IPS DF 4.7 (cell line): ENCODE measurements at regions not wholly inside any gene's neighbourhood (a gene's known extent, or its start where the extent isn't known, plus 50 kb on each side); places are given as distances from the start of the nearest gene placed in this dataset.

Experiments
- DNase-seq: peaks from one replicate; pipeline ENCODE4 v3.0.0-alpha.2; 2013; ENCODE audit warnings: low spot score; ENCODE audit errors: extremely low read depth

DNA sequence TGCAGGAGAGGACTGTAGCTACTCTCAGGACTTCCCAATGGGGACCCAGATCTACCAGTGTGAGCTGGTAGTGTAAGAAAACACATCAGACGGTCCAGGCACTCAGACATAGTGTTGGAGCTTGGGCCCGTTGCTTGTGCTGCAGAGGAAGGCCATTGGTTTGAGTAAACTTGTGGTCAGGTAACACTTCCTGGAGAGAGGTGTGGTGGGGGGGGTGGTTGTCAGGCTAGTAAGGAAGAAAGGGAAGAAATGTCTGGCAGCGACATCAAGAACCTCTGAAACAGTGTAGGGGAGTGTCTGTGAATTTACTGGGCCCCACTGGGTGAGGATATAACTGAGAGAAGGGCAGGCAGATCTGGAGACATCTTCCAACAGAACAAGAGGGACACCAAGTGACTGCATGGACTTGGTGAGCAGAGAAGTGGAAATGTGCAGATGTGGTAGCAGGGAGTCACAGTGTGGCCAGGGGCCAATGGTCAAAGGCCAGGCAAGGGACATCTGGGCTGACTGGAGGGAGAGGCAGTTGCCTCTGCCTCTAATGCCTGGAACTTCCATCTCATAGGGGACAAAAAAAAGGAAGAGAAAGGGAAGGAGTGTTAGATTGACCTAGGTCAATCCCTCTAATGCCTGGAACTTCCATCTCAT lies 63.7 kb upstream of the MRPS22 start:
- DNase-seq: no peak

- no peak for DNase-seq
Measured at GRCh38 chr3:139281096-139281495, 62.7 kb upstream of the MRPS22 start.

GRCh38 chr3:139281522-139282196 lies 62.2 kb upstream of the MRPS22 start:
- no peak for DNase-seq

GRCh38 chr3:139283301-139283700 lies 60.5 kb upstream of the MRPS22 start:
- DNase-seq: no peak

GRCh38 chr3:139284221-139284620 lies 59.6 kb upstream of the MRPS22 start:
- DNase-seq: no peak

GRCh38 chr3:139285691-139286090 lies 58.1 kb upstream of the MRPS22 start:
- no peak for DNase-seq

- no peak for DNase-seq
Measured at GRCh38 chr3:139286241-139286640, 57.6 kb upstream of the MRPS22 start.

GRCh38 chr3:139286825-139287224 lies 57.0 kb upstream of the MRPS22 start:
- no peak for DNase-seq

DNA sequence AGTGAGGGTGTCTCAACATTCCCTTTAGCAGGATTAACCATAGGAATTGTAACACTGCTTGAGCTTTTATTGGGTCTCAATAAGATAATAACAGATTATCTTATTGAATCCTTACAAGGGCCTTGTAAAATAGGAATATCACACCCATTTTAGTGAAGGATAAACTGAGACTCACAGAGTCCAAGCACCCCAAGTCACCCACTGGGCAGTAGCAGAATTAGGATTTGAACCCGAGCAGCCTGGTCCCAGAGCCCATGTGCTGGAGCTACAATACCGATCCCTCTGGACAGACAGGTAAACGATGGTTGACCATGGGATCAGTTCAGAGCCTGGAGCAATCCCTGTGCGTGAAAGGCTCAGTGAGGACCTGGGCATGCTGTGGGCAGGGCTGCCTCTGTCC lies 56.3 kb upstream of the MRPS22 start:
- DNase-seq: no peak

GRCh38 chr3:139288266-139288821 lies 55.5 kb upstream of the MRPS22 start:
- DNase-seq: no peak

- DNase-seq: no peak
Measured at GRCh38 chr3:139289860-139290524, 53.8 kb upstream of the MRPS22 start.

DNA sequence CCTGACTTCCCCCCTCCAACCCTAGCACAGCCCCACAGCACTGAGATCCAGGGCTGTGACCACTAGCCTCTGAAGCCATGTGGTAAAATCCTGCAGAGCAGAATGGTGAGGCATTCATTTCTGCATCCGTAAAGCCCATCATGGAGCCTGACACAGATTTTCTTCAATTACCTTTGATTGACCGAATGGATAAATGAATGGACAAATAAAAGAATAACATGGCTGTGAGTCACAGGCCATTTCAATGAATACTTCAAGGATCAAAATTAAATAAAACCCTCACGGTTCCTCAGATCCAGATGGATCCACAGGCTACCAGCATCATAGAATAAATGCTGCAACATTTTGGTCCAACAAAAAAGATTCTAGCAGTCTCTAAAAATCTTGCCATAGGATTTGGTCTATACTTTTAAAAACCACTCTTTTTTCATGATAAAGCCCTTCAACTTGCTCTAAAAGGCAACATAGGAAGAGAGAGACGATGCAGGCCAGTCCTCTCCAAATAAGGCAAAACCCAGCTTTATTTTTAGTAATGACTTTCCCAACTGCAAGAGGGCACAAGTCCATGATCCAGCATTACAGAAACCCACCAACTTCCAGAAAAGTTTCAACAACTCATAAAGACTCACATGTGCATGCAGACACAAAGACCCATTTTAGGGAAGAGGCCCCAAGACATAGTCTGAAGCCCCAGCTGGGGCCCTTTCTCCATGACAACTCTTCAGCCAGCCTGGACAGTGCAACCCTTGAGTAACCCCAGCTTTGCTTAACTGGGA lies 52.4 kb upstream of the MRPS22 start:
- DNase-seq: no peak

- no peak for DNase-seq
Measured at GRCh38 chr3:139292192-139292591, 51.6 kb upstream of the MRPS22 start.

DNA sequence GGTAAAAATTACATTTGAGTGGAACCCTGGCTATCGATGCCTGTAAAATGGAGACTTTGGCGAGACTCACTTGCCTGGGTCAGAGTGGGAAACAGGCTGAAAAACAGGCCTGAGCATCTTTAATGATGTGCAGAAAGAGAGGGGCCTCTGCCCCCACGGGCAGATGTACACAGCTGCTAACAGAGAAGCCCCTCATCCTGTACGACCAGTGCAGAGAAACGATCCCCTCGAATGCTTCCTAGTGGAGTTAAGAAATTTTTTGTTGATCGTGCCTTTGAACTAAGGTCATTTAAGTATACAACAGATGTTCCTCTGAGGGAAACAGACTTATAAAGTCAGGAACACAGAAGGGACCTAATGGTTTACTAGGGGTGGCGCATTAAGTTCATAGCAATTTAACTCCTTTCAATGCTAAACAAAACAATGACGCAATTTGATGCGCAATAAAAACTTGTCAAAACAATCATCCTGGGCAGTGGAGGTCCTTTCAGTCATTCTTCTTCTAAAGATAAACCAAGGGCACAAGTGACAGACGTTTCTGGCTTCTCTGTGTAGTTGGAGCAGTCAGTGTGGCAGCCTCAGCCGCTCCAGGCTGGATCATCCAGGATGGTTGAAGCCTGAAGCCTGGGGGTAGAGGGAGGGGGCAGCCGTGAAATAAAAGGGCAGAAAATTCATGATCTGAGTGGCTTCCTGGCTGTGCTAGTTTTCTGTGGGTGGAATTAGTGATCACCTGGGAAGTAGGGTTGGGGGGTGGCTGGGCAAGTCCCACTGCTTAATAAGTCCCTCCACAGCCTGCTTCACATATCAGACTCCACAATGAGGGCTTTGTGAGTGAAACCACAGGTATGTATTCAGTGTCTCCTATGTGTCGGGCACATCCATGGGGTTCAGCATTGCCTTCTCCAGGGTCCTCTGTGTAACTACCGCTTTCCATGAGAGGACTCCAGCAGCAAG lies 50.8 kb upstream of the MRPS22 start:
- no peak for DNase-seq

DNA sequence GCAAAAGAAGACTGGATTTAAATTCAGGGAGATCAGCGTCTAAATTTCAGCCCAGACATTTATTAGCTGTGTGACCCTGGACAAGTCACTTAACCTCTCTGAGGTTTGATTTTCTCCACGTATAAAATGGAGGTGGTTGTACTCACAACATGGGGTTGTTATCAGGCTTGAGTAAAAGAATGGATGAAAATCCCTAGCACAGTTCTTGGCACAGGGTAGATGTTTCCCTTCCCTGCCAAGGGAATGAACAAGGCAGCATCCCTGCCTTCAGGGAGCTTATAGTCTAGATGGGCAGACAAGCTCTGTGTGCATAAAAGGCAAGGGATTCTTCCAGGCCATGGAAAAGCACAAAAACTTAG lies 50.2 kb upstream of the MRPS22 start:
- DNase-seq: no peak
